ENCODE measurements at regions not wholly inside any gene's neighbourhood (a gene's known extent, or its start where the extent isn't known, plus 50 kb on each side); places are given as distances from the start of the nearest gene placed in this dataset.

DNA sequence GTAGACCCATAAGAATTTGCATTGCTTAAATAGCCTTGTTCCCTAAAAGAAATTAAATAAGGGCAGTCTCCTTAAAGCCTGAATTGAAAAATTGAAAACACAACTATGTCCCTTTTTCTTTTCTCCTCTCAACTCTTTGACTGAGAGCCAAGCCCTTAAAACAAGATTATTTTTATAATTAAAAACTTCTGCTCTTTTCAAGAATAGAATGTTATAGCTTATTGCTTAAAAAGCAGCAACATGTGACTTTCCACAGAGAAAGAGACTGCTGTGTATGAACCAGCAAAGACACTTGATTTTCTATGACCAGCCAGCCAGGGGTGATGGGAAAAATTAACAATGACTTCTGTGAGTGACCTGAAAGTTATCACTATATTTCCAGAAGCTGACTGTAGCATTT lies 295.2 kb upstream of the CELF2 start:
- ChIA-PET CTCF (no interaction called here), POLR2A (no interaction called here), RAD21 (ENCODE audit: low non-redundant PET in 1 of 2, low total read pairs in 2 of 2, uncharacterized antibody in 2 of 2, unreplicated experiment in 2 of 2) (no interaction called here)
- ATAC-seq (no peak), DNase-seq (ENCODE audit: low read depth, low spot score) (no peak)
- Histone ChIP-seq H3K9ac (ENCODE audit: low read length) (no peak overlapping the region), H3K9me3 (ENCODE audit: control insufficient read depth in 1 of 2, insufficient read depth in 1 of 2, low read depth in 1 of 2, low read length in 2 of 2) (peaks cover 17% of the 10 kb centered on the region in 2 experiments; a peak in 2 of 4 replicates), H3K9me2 (ENCODE audit: insufficient read depth) (no peaks in the 10 kb centered on the region), H2AFZ (ENCODE audit: low read depth, low read length, poor library complexity, severe bottlenecking) (no peak overlapping the region), H3K4me3 (replicated peaks in 1 of 2; ENCODE audit: low read depth in 1 of 2, low read length in 2 of 2) (no peak overlapping the region), H3K27ac (ENCODE audit: low read depth, low read length) (no peak overlapping the region), H4K20me1 (ENCODE audit: insufficient read depth) (no peaks in the 10 kb centered on the region), H3K79me2 (ENCODE audit: insufficient read depth, low read length) (no peaks in the 10 kb centered on the region), H3K27me3 (ENCODE audit: insufficient read depth, low read length) (no peaks in the 10 kb centered on the region), H3K4me1 (ENCODE audit: control insufficient read depth in 1 of 2, insufficient read depth in 2 of 2, low read length in 2 of 2) (no peaks in the 10 kb centered on the region), H3K4me2 (ENCODE audit: low read length) (no peak overlapping the region), H3K36me3 (ENCODE audit: control insufficient read depth in 1 of 2, insufficient read depth in 2 of 2, low read length in 2 of 2) (no peaks in the 10 kb centered on the region)
- intact Hi-C loops (cut with micrococcal nuclease) = no loop called here
- no peak for TF ChIP-seq RAD21 (IDR thresholded peaks at IDR 0.05; ENCODE audit: low read depth)
- TF ChIP-seq CBX3 (IDR thresholded peaks at IDR 0.05; ENCODE audit: low read depth) = no peak
- TF ChIP-seq SP1 (IDR thresholded peaks at IDR 0.05; ENCODE audit: low read depth) = no peak
- TF ChIP-seq, protein P1, sequence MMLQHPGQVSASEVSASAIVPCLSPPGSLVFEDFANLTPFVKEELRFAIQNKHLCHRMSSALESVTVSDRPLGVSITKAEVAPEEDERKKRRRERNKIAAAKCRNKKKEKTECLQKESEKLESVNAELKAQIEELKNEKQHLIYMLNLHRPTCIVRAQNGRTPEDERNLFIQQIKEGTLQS (IDR thresholded peaks at IDR 0.05) = no peak
- no peak for TF ChIP-seq EZH2phosphoT487 (IDR thresholded peaks at IDR 0.05; ENCODE audit: borderline replicate concordance)
- no peak for TF ChIP-seq YY1 (IDR thresholded peaks at IDR 0.05; ENCODE audit: extremely low read depth, insufficient replicate concordance, low read depth, low read length)
- TF ChIP-seq ZFX (IDR thresholded peaks at IDR 0.05) = no peak
- TF ChIP-seq, protein P2, sequence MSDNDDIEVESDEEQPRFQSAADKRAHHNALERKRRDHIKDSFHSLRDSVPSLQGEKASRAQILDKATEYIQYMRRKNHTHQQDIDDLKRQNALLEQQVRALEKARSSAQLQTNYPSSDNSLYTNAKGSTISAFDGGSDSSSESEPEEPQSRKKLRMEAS (IDR thresholded peaks at IDR 0.05) = no peak
- TF ChIP-seq POLR2A (IDR thresholded peaks at IDR 0.05; ENCODE audit: borderline replicate concordance, extremely low read depth, insufficient read depth, insufficient read length) = no peak
- TF ChIP-seq, protein P3, sequence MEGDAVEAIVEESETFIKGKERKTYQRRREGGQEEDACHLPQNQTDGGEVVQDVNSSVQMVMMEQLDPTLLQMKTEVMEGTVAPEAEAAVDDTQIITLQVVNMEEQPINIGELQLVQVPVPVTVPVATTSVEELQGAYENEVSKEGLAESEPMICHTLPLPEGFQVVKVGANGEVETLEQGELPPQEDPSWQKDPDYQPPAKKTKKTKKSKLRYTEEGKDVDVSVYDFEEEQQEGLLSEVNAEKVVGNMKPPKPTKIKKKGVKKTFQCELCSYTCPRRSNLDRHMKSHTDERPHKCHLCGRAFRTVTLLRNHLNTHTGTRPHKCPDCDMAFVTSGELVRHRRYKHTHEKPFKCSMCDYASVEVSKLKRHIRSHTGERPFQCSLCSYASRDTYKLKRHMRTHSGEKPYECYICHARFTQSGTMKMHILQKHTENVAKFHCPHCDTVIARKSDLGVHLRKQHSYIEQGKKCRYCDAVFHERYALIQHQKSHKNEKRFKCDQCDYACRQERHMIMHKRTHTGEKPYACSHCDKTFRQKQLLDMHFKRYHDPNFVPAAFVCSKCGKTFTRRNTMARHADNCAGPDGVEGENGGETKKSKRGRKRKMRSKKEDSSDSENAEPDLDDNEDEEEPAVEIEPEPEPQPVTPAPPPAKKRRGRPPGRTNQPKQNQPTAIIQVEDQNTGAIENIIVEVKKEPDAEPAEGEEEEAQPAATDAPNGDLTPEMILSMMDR (IDR thresholded peaks at IDR 0.05 in 2 of 3, conservative IDR thresholded peaks at IDR 0.05 in 1 of 3; ENCODE audit: borderline replicate concordance in 1 of 3, insufficient read depth in 1 of 3, low read depth in 2 of 3, low read length in 2 of 3) = no peak
- TF ChIP-seq ZNF274 (IDR thresholded peaks at IDR 0.05; ENCODE audit: low read depth, low read length) = no peak
- no peak for TF ChIP-seq SIN3A (IDR thresholded peaks at IDR 0.05; ENCODE audit: low read depth)
- no peak for TF ChIP-seq SRF (IDR thresholded peaks at IDR 0.05; ENCODE audit: low read depth)
- TF ChIP-seq EZH2 (IDR thresholded peaks at IDR 0.05) = no peak
- no peak for TF ChIP-seq FOSL1 (IDR thresholded peaks at IDR 0.05; ENCODE audit: low read depth)
- no peak for TF ChIP-seq ELF1 (IDR thresholded peaks at IDR 0.05; ENCODE audit: borderline replicate concordance, low read depth)
- TF ChIP-seq, protein P4, sequence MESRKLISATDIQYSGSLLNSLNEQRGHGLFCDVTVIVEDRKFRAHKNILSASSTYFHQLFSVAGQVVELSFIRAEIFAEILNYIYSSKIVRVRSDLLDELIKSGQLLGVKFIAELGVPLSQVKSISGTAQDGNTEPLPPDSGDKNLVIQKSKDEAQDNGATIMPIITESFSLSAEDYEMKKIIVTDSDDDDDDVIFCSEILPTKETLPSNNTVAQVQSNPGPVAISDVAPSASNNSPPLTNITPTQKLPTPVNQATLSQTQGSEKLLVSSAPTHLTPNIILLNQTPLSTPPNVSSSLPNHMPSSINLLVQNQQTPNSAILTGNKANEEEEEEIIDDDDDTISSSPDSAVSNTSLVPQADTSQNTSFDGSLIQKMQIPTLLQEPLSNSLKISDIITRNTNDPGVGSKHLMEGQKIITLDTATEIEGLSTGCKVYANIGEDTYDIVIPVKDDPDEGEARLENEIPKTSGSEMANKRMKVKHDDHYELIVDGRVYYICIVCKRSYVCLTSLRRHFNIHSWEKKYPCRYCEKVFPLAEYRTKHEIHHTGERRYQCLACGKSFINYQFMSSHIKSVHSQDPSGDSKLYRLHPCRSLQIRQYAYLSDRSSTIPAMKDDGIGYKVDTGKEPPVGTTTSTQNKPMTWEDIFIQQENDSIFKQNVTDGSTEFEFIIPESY (IDR thresholded peaks at IDR 0.05; ENCODE audit: extremely low read depth, insufficient replicate concordance, low read length) = no peak
- no peak for TF ChIP-seq POLR2AphosphoS5 (IDR thresholded peaks at IDR 0.05; ENCODE audit: low read depth, low read length)
- no peak for TF ChIP-seq EGR1 (IDR thresholded peaks at IDR 0.05; ENCODE audit: low read depth)
- BruUV-seq (replicated peaks) = no TSS peak

Measured in HCT116 (cell line).